Breast epithelium (tissue), 3 donors: ENCODE measurements at regions not wholly inside any gene's neighbourhood (a gene's known extent, or its start where the extent isn't known, plus 50 kb on each side); places are given as distances from the start of the nearest gene placed in this dataset.

Experiments
- CTCF ChIP-seq, 3 donors: fragments of 450-650 bp; IDR thresholded peaks; one replicate each; pipeline ENCODE4 v1.5.1; 2016 to 2017; ENCODE audit warnings: antibody characterized with exemption in 3 of 3, mild to moderate bottlenecking in 3 of 3, moderate library complexity in 3 of 3
- POLR2A ChIP-seq: fragments of 450-650 bp; IDR thresholded peaks from one replicate; pipeline ENCODE4 v1.6.1; 2016; ENCODE audit warnings: antibody characterized with exemption, mild to moderate bottlenecking, moderate library complexity
- POLR2AphosphoS5 ChIP-seq, 3 donors: sonication (generic); formaldehyde crosslinking; IDR thresholded peaks; one replicate each; pipeline ENCODE4 v1.6.1; 2017; ENCODE audit warnings: antibody characterized with exemption in 3 of 3

- TF ChIP-seq CTCF (IDR thresholded peaks at IDR 0.05) (no peak), POLR2A (no peak), POLR2AphosphoS5 (IDR thresholded peaks at IDR 0.05) (no peak)
These were observed 97.6 kb upstream of the ADAMTS19 start for GRCh38 chr5:129362456-129362855.
